GM18868 (cell line): ENCODE measurements at regions not wholly inside any gene's neighbourhood (a gene's known extent, or its start where the extent isn't known, plus 50 kb on each side); places are given as distances from the start of the nearest gene placed in this dataset.
A peak's percentile ranks its signal among the peaks of the same experiment; 100 is the strongest.
"Not testable (repeated sequence)": the region's sequence is repeated elsewhere in the genome, so short reads cannot be mapped to it uniquely, and the experiment has no call there.

Source experiments
- ATAC-seq: cut with Tn5 transposase; IDR thresholded peaks from one replicate; pipeline ENCODE4 v1.9.1; 2021; ENCODE audit warnings: mild to moderate bottlenecking, moderate library complexity; ENCODE audit not compliant: unreplicated experiment

- no peak for ATAC-seq
Observed at GRCh38 chr11:8772571-8773519, 90.3 kb downstream of the RPL27A start.

GRCh38 chr11:8773916-8774539 lies 91.4 kb downstream of the RPL27A start:
- ATAC-seq = no peak

GRCh38 chr11:8774916-8775315 lies 92.3 kb downstream of the RPL27A start:
- not testable (repeated sequence) for ATAC-seq

- no peak for ATAC-seq
Observed at GRCh38 chr11:8775332-8775731, 92.7 kb downstream of the RPL27A start.

GRCh38 chr11:8775734-8776133 lies 93.1 kb downstream of the RPL27A start:
- ATAC-seq = no peak

- no peak for ATAC-seq
Observed at GRCh38 chr11:8776209-8776608, 93.6 kb downstream of the RPL27A start.

- peak; percentile 92 for ATAC-seq
Observed at GRCh38 chr11:8777907-8778767, 95.5 kb downstream of the RPL27A start.

- no peak for ATAC-seq
Observed at GRCh38 chr11:8779107-8779506, 96.5 kb downstream of the RPL27A start.

GRCh38 chr11:8779732-8780131 lies 97.1 kb downstream of the RPL27A start:
- ATAC-seq = no peak

- ATAC-seq = no peak
Observed at GRCh38 chr11:8784954-8785353, 102.4 kb downstream of the RPL27A start.

- ATAC-seq = no peak
Observed at GRCh38 chr11:8785457-8785856, 102.9 kb downstream of the RPL27A start.

GRCh38 chr11:8785998-8786397 lies 103.4 kb downstream of the RPL27A start:
- no peak for ATAC-seq

- ATAC-seq = no peak
Observed at GRCh38 chr11:8786933-8787332, 104.3 kb downstream of the RPL27A start.

GRCh38 chr11:8787372-8787771 lies 104.8 kb downstream of the RPL27A start:
- no peak for ATAC-seq

GRCh38 chr11:8788616-8789015 lies 106.0 kb downstream of the RPL27A start:
- ATAC-seq = no peak

GRCh38 chr11:8789864-8790263 lies 107.3 kb downstream of the RPL27A start:
- no peak for ATAC-seq

GRCh38 chr11:8790968-8791367 lies 108.4 kb downstream of the RPL27A start:
- ATAC-seq = no peak

- no peak for ATAC-seq
Observed at GRCh38 chr11:8792710-8793109, 110.1 kb downstream of the RPL27A start.

- no peak for ATAC-seq
Observed at GRCh38 chr11:8793114-8793777, 110.7 kb downstream of the RPL27A start.

- no peak for ATAC-seq
Observed at GRCh38 chr11:8794126-8794525, 111.5 kb downstream of the RPL27A start.

- ATAC-seq = no peak
Observed at GRCh38 chr11:8794677-8795103, 112.1 kb downstream of the RPL27A start.
